ENCODE measurements at regions not wholly inside any gene's neighbourhood (a gene's known extent, or its start where the extent isn't known, plus 50 kb on each side); places are given as distances from the start of the nearest gene placed in this dataset.

GRCh38 chr7:155975490-155975889, 163.2 kb upstream of the SHH start:
- H3K9me3 ChIP-seq (ENCODE audit: control insufficient read depth, low read length) = no peaks in the 10 kb centered on the region
- no peak overlapping the region for H3K9ac ChIP-seq (ENCODE audit: low read length)
- peaks cover 2% of the 10 kb centered on the region for H3K27me3 ChIP-seq (replicated peaks; ENCODE audit: control insufficient read depth, insufficient read depth, low read length)
- H3K36me3 ChIP-seq (ENCODE audit: control insufficient read depth, insufficient read depth, low read length, severe bottlenecking) = no peaks in the 10 kb centered on the region
- DNase-seq (ENCODE audit: low read depth) = no peak
- H3K4me1 ChIP-seq (ENCODE audit: control insufficient read depth, insufficient read depth, low read length) = no peaks in the 10 kb centered on the region
- no peak overlapping the region for H3K4me3 ChIP-seq (ENCODE audit: low read length)

GRCh38 chr7:155974186-155974897, 162.1 kb upstream of the SHH start:
- H3K4me1 ChIP-seq (ENCODE audit: control insufficient read depth, insufficient read depth, low read length) = no peaks in the 10 kb centered on the region
- no peak overlapping the region for H3K9ac ChIP-seq (ENCODE audit: low read length)
- no peak overlapping the region for H3K4me3 ChIP-seq (ENCODE audit: low read length)
- no peaks in the 10 kb centered on the region for H3K27me3 ChIP-seq (replicated peaks; ENCODE audit: control insufficient read depth, insufficient read depth, low read length)
- DNase-seq (ENCODE audit: low read depth) = no peak
- H3K36me3 ChIP-seq (ENCODE audit: control insufficient read depth, insufficient read depth, low read length, severe bottlenecking) = no peaks in the 10 kb centered on the region
- H3K9me3 ChIP-seq (ENCODE audit: control insufficient read depth, low read length) = no peaks in the 10 kb centered on the region

- H3K4me3 ChIP-seq (ENCODE audit: low read length) = no peak overlapping the region
- DNase-seq (ENCODE audit: low read depth) = no peak
- no peak overlapping the region for H3K9ac ChIP-seq (ENCODE audit: low read length)
- no peaks in the 10 kb centered on the region for H3K9me3 ChIP-seq (ENCODE audit: control insufficient read depth, low read length)
- H3K27me3 ChIP-seq (replicated peaks; ENCODE audit: control insufficient read depth, insufficient read depth, low read length) = no peaks in the 10 kb centered on the region
- H3K4me1 ChIP-seq (ENCODE audit: control insufficient read depth, insufficient read depth, low read length) = no peaks in the 10 kb centered on the region
- no peaks in the 10 kb centered on the region for H3K36me3 ChIP-seq (ENCODE audit: control insufficient read depth, insufficient read depth, low read length, severe bottlenecking)
Observed at GRCh38 chr7:155973451-155973997, 161.3 kb upstream of the SHH start.

- DNase-seq (ENCODE audit: low read depth) = no peak
- no peaks in the 10 kb centered on the region for H3K9me3 ChIP-seq (ENCODE audit: control insufficient read depth, low read length)
- H3K4me1 ChIP-seq (ENCODE audit: control insufficient read depth, insufficient read depth, low read length) = no peaks in the 10 kb centered on the region
- no peaks in the 10 kb centered on the region for H3K36me3 ChIP-seq (ENCODE audit: control insufficient read depth, insufficient read depth, low read length, severe bottlenecking)
- no peak overlapping the region for H3K4me3 ChIP-seq (ENCODE audit: low read length)
- no peaks in the 10 kb centered on the region for H3K27me3 ChIP-seq (replicated peaks; ENCODE audit: control insufficient read depth, insufficient read depth, low read length)
- no peak overlapping the region for H3K9ac ChIP-seq (ENCODE audit: low read length)
Observed at GRCh38 chr7:155972651-155973390, 160.6 kb upstream of the SHH start.

GRCh38 chr7:155972247-155972646, 160.0 kb upstream of the SHH start:
- no peaks in the 10 kb centered on the region for H3K9me3 ChIP-seq (ENCODE audit: control insufficient read depth, low read length)

GRCh38 chr7:155971180-155971770, 159.0 kb upstream of the SHH start:
- Histone ChIP-seq H3K4me3 (ENCODE audit: low read length) (no peak overlapping the region), H3K9ac (ENCODE audit: low read length) (no peak overlapping the region), H3K36me3 (ENCODE audit: control insufficient read depth, insufficient read depth, low read length, severe bottlenecking) (no peaks in the 10 kb centered on the region), H3K4me1 (ENCODE audit: control insufficient read depth, insufficient read depth, low read length) (no peaks in the 10 kb centered on the region), H3K9me3 (ENCODE audit: control insufficient read depth, low read length) (no peaks in the 10 kb centered on the region), H3K27me3 (replicated peaks; ENCODE audit: control insufficient read depth, insufficient read depth, low read length) (no peaks in the 10 kb centered on the region)
- no peak for DNase-seq (ENCODE audit: low read depth)

More at GRCh38 chr7:155972247-155972646, 160.0 kb upstream of the SHH start:
- Histone ChIP-seq H3K36me3 (ENCODE audit: control insufficient read depth, insufficient read depth, low read length, severe bottlenecking) (no peaks in the 10 kb centered on the region), H3K4me3 (ENCODE audit: low read length) (no peak overlapping the region), H3K4me1 (ENCODE audit: control insufficient read depth, insufficient read depth, low read length) (no peaks in the 10 kb centered on the region), H3K27me3 (replicated peaks; ENCODE audit: control insufficient read depth, insufficient read depth, low read length) (no peaks in the 10 kb centered on the region), H3K9ac (ENCODE audit: low read length) (no peak overlapping the region)
- DNase-seq (ENCODE audit: low read depth) = no peak

GRCh38 chr7:155969192-155969929, 157.1 kb upstream of the SHH start:
- Histone ChIP-seq H3K36me3 (ENCODE audit: control insufficient read depth, insufficient read depth, low read length, severe bottlenecking) (no peaks in the 10 kb centered on the region), H3K27me3 (replicated peaks; ENCODE audit: control insufficient read depth, insufficient read depth, low read length) (no peaks in the 10 kb centered on the region), H3K9me3 (ENCODE audit: control insufficient read depth, low read length) (no peaks in the 10 kb centered on the region), H3K4me1 (ENCODE audit: control insufficient read depth, insufficient read depth, low read length) (no peaks in the 10 kb centered on the region), H3K9ac (ENCODE audit: low read length) (no peak overlapping the region), H3K4me3 (ENCODE audit: low read length) (no peak overlapping the region)
- DNase-seq (ENCODE audit: low read depth) = no peak

- Histone ChIP-seq H3K4me1 (ENCODE audit: control insufficient read depth, insufficient read depth, low read length) (no peaks in the 10 kb centered on the region), H3K9me3 (ENCODE audit: control insufficient read depth, low read length) (no peaks in the 10 kb centered on the region), H3K36me3 (ENCODE audit: control insufficient read depth, insufficient read depth, low read length, severe bottlenecking) (no peaks in the 10 kb centered on the region), H3K4me3 (ENCODE audit: low read length) (no peak overlapping the region), H3K9ac (ENCODE audit: low read length) (no peak overlapping the region), H3K27me3 (replicated peaks; ENCODE audit: control insufficient read depth, insufficient read depth, low read length) (no peaks in the 10 kb centered on the region)
- no peak for DNase-seq (ENCODE audit: low read depth)
Observed at GRCh38 chr7:155965010-155965409, 152.7 kb upstream of the SHH start.

GRCh38 chr7:155964543-155964942, 152.3 kb upstream of the SHH start:
- Histone ChIP-seq H3K4me1 (ENCODE audit: control insufficient read depth, insufficient read depth, low read length) (no peaks in the 10 kb centered on the region), H3K4me3 (ENCODE audit: low read length) (no peak overlapping the region), H3K27me3 (replicated peaks; ENCODE audit: control insufficient read depth, insufficient read depth, low read length) (no peaks in the 10 kb centered on the region), H3K9me3 (ENCODE audit: control insufficient read depth, low read length) (no peaks in the 10 kb centered on the region), H3K36me3 (ENCODE audit: control insufficient read depth, insufficient read depth, low read length, severe bottlenecking) (no peaks in the 10 kb centered on the region), H3K9ac (ENCODE audit: low read length) (no peak overlapping the region)
- DNase-seq (ENCODE audit: low read depth) = no peak

GRCh38 chr7:155963771-155964195, 151.5 kb upstream of the SHH start:
- H3K9me3 ChIP-seq (ENCODE audit: control insufficient read depth, low read length) = no peaks in the 10 kb centered on the region
- no peak overlapping the region for H3K9ac ChIP-seq (ENCODE audit: low read length)
- no peaks in the 10 kb centered on the region for H3K27me3 ChIP-seq (replicated peaks; ENCODE audit: control insufficient read depth, insufficient read depth, low read length)
- no peak overlapping the region for H3K4me3 ChIP-seq (ENCODE audit: low read length)
- no peaks in the 10 kb centered on the region for H3K4me1 ChIP-seq (ENCODE audit: control insufficient read depth, insufficient read depth, low read length)
- no peaks in the 10 kb centered on the region for H3K36me3 ChIP-seq (ENCODE audit: control insufficient read depth, insufficient read depth, low read length, severe bottlenecking)
- no peak for DNase-seq (ENCODE audit: low read depth)

- Histone ChIP-seq H3K36me3 (ENCODE audit: control insufficient read depth, insufficient read depth, low read length, severe bottlenecking) (no peaks in the 10 kb centered on the region), H3K27me3 (replicated peaks; ENCODE audit: control insufficient read depth, insufficient read depth, low read length) (no peaks in the 10 kb centered on the region)
- DNase-seq (ENCODE audit: low read depth) = no peak
Observed at GRCh38 chr7:155963356-155963755, 151.1 kb upstream of the SHH start.

More at GRCh38 chr7:155963356-155963755, 151.1 kb upstream of the SHH start:
- no peak overlapping the region for H3K9ac ChIP-seq (ENCODE audit: low read length)
- no peaks in the 10 kb centered on the region for H3K9me3 ChIP-seq (ENCODE audit: control insufficient read depth, low read length)
- no peak overlapping the region for H3K4me3 ChIP-seq (ENCODE audit: low read length)
- no peaks in the 10 kb centered on the region for H3K4me1 ChIP-seq (ENCODE audit: control insufficient read depth, insufficient read depth, low read length)

All from adipocyte (in vitro differentiated cells).